Astrocyte of the cerebellum (primary cell): ENCODE measurements at regions not wholly inside any gene's neighbourhood (a gene's known extent, or its start where the extent isn't known, plus 50 kb on each side); places are given as distances from the start of the nearest gene placed in this dataset.

ENCODE experiments used
- DNase-seq: peaks from one replicate; pipeline ENCODE4 v3.0.0-alpha.2; 2011; ENCODE audit warnings: low read depth
- H3K4me3 ChIP-seq: 2 replicates; pipeline ENCODE4 v1.5.1; 2011; ENCODE audit warnings: mild to moderate bottlenecking, low read depth, low read length, moderate library complexity
- in situ Hi-C: cut with HindIII; loops from 2 replicates; pipeline ENCODE4 v1.10.0; 2017; ENCODE audit warnings: low sequenced_read_pairs
- TF ChIP-seq, protein P1 (sequence below): IDR thresholded peaks from 2 replicates; pipeline ENCODE4 v1.5.1; 2012; ENCODE audit warnings: low read length, low read depth, moderate library complexity, mild to moderate bottlenecking; ENCODE audit errors: missing control alignments

DNA sequence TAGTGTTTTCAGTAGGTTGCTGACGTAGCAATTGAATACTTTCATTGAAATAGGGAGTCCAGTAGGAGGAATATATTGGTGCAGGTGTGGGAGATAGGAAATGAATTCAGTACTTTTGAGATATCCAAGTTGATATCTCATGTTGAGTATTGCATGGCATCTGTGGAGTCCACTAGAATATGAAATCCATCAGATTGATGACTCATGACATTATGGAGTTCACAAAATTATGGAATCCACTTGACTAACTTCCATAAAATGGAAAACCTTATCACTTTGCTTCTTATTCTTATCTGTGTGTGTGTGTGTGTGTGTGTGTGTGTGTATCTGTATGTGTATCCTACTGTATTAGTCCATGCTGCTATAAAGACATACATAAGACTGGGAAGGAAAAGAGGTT lies 513.5 kb upstream of the ZEB2 start:
- no peak for DNase-seq
- H3K4me3 ChIP-seq: no peak overlapping the region
- TF ChIP-seq, protein P1, sequence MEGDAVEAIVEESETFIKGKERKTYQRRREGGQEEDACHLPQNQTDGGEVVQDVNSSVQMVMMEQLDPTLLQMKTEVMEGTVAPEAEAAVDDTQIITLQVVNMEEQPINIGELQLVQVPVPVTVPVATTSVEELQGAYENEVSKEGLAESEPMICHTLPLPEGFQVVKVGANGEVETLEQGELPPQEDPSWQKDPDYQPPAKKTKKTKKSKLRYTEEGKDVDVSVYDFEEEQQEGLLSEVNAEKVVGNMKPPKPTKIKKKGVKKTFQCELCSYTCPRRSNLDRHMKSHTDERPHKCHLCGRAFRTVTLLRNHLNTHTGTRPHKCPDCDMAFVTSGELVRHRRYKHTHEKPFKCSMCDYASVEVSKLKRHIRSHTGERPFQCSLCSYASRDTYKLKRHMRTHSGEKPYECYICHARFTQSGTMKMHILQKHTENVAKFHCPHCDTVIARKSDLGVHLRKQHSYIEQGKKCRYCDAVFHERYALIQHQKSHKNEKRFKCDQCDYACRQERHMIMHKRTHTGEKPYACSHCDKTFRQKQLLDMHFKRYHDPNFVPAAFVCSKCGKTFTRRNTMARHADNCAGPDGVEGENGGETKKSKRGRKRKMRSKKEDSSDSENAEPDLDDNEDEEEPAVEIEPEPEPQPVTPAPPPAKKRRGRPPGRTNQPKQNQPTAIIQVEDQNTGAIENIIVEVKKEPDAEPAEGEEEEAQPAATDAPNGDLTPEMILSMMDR: no peak
- in situ Hi-C loops: no loop called here

DNA sequence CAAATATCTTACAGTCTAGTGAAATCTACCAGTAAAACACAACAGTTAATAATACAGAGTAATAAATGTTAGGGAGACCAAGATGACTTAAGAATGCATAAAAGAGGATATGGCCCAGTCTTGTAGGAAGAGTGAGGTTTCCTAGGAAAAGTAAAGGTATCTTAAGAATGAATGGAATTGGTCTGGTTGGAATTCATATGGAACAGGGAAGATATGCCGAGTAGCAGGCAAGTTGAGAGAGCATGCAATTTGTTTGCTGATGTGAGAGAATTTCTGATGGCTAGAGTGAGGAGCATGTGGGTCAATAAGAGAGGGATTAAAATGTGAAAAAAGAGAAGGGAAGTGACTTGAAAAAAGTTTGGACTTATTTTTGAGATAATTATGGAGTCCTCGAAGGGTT lies 512.9 kb upstream of the ZEB2 start:
- in situ Hi-C loops: no loop called here

DNA sequence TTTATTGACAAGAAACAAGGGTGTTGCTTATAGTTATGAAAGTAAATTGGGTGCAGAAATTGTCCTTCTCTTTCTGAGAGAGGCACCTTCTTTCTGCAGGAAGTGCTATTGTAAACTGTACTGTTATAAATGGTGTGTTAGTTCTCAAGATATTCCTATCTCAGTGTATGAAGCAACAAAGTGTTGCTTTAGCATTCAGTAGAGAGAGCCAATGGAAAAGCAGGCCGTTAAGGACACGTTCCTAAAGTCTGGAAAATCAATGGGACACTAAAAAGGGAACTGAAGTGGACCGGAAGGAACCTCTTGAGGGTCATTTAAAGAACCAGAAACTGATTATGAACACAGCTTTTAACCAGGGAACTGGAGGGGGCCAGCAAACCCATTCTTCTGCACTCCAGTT lies 510.0 kb upstream of the ZEB2 start:
- TF ChIP-seq, protein P1: no peak
- H3K4me3 ChIP-seq: no peak overlapping the region
- DNase-seq: no peak
- in situ Hi-C loops: no loop called here

More for the DNA sequence above, 512.9 kb upstream of the ZEB2 start:
- no peak for DNase-seq
- H3K4me3 ChIP-seq: no peak overlapping the region
- TF ChIP-seq, protein P1: no peak

DNA sequence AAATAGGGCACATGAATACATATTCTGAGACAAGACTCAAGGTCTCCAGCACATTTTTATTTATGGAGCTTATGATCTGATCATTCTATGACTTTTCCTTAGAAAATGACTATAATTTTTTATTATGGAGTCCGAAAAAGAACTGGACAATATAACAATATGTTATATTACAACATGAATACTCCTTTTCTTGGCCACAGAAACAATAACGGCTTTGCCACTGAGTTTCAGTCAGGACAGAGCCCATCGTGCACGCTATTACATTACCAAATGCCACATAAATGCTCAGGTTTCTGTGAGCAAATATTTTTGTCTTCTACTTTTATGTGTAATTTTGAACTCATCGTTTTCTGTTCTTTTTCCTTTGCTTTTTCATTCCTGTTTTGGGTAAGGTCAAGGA lies 509.2 kb upstream of the ZEB2 start:
- H3K4me3 ChIP-seq: no peak overlapping the region
- in situ Hi-C loops: no loop called here
- no peak for DNase-seq
- TF ChIP-seq, protein P1: no peak

DNA sequence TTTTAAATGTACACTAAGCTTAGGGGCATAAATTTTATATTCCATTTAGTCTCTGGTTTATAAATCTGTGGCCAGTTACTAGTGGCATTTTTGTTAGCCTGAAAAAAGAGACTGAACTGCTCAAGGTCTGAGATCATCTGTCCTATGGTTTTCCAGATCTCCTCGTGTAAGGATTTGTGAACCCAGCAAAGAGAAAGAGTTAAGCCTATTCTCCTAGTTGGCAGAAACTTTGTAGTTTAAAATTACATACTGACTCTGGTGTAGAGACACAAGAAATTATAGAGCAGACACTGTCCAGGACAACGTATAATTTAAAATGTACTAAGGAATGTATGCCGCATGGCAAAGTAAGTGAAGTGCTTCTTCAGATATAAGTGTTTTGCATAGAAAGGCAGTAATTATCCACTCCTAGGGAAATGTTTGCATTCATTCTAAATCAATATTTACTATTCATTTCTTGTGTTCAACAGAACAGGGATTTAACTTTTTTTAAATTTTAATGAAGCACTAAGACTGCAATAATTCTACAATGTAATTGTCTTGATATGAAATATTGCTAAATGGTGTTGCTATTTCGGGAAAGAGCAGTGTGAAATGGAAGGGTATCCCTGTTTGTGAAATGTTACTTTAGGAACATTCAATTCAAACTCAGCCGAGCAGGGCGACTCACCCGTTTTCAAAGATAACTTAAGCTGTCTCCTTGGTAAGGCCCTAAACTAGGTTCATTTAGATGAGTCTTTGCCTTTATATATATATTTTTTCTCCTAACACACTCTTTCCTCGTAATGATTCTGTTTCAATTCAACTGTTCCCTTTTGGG lies 508.4 kb upstream of the ZEB2 start:
- in situ Hi-C loops: no loop called here

DNA sequence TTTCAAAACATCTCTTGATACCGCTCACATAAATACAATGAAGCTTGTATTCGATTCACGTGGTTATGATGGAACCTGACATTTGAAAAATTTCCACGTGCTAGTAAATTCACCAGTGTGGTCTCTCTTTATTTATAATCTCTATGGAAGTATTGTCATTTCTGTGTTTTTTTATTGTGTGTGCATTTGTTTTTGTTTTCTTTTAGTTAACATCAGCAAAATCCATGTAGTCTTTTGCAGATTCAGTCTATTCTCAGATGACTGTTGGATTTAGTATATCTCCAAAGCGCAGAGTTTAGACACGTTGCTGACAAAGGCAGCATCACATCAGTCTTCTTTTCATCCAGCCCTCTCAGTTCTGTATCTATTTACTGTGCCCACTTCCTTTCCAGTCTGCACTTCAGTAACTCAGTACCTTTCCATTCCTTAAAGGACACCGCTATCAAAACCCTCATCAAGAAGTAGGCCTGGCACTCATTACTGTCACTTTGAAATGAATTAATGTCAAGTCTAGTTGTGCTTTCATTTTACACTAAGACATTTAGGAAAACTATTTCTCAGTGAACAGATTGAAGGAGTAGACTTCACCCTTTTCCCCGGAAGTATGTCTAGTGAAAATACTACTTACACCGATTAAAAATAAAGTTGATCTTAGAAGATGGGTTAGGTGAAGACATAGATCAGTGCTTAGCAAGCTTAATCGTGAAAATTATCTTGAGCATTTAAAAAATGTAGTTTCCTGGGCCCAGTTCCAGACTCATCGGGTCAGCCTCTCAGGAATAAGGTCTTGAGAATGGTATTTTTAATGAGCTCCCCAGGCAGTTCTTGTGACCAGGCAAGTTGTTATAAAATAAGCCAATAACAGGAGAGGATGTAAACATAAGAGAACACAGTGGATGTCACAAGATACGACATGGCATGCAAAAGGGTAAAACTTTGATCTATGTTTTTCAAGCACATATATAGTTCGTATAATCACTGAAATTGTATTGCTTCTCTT lies 506.8 kb upstream of the ZEB2 start:
- DNase-seq: no peak
- TF ChIP-seq, protein P1: no peak
- in situ Hi-C loops: no loop called here
- H3K4me3 ChIP-seq: no peak overlapping the region

More for the DNA sequence above, 508.4 kb upstream of the ZEB2 start:
- DNase-seq: no peak
- H3K4me3 ChIP-seq: no peak overlapping the region
- TF ChIP-seq, protein P1: no peak
